Nucleus accumbens (tissue), 56 donors: ENCODE measurements at regions not wholly inside any gene's neighbourhood (a gene's known extent, or its start where the extent isn't known, plus 50 kb on each side); places are given as distances from the start of the nearest gene placed in this dataset.
A peak's percentile ranks its signal among the peaks of the same experiment; 100 is the strongest.
"Not testable (repeated sequence)": the region's sequence is repeated elsewhere in the genome, so short reads cannot be mapped to it uniquely, and the experiment has no call there.

Experiments
- DNase-seq, 56 donors: peaks; one replicate each; lab custom pipeline; 2025; lab: John Stamatoyannopoulos, UW

DNA sequence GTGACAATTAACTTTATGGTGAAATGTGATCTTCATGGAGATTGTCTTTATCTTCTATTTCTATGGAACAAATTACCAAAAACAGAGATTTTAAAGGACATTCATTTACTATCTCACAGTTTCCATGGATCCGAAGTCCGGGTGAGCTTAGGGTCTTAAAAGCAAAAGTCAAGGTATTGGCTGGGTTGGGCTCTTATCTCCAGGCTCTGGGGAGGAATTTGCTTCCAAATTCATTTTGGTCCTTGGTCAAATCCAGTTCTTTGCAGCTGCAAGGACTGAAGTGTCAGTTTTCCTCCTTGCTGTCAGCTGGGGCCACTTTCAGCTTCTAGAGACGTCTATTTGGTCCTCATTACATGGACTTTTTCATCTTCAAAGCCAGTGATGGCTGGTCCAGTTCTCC is 395.8 kb upstream of the MAF start:
- DNase-seq, result no peak

DNA sequence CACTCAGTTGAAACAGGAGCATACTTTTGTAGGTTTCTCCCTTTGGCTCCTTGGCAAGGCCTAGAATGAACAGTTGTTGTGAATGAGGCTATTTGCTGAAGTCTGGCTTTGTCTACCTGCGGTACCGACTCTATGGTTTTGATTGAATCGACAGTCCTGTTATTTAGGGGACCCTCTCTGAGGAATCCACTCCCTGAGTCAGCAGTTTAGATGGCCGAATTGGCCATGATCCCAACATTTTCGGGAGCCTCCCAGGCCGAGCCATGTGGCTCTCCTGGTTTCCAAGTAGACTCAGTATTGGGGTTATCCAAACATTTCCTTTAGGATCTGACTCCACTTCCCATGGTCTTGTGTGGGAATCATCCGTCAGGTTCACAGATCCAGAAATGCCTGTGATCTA is 394.8 kb upstream of the MAF start:
- DNase-seq, result no peak

DNA sequence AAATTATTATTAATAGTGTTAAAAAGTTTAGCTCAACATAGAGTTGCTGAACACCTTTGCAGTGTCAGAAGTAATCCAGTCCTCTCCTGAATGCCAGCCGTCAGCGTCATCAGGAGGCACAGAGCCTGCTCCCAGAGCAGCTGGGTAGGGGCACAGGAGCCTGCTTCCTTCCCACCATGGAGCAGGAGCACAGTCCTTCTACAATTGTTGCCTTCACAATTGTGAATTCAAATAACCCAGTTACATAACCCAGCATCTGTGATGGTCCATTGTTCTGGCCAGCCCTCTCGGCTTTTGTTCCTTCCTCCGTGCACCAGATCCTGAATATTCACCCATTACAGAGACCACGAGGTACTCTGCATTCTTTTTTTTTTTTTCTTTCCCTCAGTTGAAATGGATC is 393.9 kb upstream of the MAF start:
- peak in 47 of 56 donors; percentile 2 to 79 (median 50) for DNase-seq

DNA sequence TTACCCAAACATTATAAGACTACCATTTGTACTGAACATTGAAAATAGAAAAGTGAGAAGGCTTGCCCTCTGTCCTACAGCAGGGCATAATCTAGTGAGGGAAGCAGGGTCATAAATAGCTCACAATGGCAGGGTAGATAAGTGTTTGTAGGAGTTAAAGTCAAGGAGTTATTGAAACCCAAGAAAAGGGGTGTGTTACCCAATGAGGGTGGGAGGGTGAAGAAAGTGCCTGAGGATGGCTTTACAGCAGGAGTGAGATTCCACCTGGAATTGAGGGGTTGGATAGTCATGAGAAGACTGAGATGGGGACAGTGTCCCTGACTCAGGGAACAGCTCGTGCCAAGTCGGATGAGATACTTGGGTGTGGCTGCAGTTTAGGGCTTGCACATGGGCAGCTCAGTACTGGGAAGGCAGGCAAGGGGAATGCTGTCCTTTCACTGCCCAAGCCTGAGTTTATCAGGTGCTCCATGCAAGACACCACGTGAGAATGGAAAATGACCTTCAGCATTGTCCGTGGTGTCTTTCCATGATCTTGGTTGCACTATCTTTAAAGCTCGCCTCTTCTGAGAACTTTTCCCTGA is 393.2 kb upstream of the MAF start:
- no peak for DNase-seq

DNA sequence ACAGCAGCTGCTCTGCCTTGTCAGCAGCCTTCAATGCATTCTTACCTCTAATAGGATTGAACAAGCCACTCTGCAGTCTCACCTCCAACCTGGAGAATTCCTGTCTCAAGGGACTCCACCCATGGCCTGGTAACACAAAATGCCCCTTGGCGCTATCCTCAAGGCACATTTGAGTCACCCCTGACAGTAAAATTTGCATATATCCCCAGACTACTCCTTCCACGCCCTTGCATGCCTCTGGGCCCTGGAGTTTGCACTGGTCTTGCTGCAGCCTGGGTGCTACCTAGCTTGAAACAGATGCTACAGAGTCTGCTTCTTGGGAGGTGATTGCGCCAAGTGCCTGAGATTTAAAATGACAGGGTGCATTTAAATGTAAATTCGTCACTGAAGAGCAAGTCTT is 391.4 kb upstream of the MAF start:
- DNase-seq, result no peak

DNA sequence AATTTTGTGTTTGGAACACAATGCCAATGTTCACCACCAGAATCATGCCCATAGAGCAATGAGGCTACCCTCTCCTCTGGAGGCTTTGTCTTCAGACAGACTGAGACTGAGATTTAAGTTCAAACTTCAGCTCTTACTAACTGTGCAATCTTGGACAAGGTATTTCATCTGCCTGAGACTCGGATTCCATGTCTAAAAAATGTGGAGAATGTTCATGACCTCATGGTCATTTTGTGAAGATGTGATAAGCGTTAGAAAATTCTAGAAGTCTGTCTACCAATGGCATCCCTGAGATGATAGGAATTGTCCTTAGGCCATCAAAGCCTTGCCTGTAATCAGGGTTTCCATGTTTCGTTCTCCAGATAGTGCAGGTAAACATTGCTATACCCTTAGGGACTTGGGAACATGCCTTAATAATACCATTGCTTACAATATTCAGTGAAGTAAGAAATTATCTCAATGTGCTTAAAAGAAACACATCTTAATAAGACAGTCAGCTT is 388.2 kb upstream of the MAF start:
- no peak for DNase-seq

DNA sequence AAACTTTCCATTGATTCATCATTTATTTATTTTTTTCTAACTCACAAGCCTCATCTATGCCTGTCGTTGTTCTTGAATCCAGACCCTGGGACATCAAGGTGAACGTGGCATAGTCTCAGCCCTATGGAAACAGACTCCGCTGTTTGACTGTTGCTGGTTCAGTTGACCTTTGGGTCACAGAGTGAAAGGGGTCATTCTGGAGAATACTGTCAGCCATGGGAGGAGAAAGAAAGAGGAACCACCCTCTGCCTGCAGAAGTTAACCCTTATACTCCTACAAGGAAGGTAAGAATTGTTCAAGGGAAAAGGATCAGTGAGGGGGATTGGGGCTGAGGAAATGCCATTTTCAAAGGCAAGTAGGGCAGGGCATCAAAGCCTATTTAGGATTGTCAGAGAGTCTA is 387.6 kb upstream of the MAF start:
- no peak for DNase-seq

DNA sequence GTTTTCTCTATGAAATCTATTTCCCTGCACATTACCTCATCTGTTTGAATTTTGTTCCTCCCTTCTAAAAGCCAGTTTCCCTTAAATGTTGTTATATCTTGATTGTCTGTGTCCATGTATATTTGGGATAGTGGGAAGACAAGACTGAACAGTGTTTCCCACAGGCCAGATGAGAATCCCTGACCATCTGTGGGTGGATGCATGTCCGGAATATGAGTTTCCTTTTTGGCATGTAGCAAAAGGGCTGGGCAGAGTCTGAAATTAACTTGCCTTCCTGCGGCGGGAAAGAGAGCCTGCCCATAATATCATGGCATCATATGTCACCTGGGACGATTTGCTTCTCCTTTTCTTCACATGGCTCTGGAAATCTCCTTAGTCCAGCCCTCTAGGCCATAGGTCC is 385.8 kb upstream of the MAF start:
- DNase-seq, result no peak

DNA sequence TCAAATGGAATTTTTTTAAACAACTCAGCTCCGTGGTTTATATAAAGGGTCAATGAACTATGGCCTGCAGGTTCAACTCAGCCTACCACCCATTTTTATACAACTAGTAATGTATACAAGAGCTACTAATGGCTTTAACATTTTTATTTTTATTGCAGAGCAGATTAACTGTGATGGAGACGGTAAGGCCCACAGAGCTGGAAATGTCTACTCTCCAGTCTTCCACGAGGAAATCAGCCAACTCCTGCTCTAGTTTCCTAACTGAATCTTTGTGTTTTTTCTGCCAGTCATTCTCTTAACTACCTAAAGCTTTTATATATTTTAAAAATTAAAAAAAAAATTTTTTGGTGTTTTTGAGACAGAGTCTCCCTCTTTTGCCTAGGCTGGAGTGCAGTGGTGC is 385.1 kb upstream of the MAF start:
- DNase-seq, result no peak

DNA sequence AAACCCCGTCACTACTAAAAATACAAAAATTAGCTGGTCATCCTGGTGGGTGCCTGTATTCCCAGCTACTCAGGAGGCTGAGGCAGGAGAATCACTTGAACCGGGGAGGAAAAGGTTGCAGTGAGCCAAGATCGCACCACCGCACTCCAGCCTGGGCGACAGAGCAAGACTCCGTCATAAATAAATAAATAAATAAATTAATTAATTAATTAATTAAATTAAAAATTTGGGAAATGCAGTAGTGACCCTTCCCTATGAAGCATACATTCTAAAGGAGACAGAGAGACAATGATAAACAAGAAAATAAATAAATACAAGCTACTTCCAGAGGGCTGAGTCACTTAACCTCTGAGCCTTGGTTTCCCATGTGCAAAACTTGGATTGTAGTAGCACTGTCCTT is 383.6 kb upstream of the MAF start:
- not testable (repeated sequence) for DNase-seq

DNA sequence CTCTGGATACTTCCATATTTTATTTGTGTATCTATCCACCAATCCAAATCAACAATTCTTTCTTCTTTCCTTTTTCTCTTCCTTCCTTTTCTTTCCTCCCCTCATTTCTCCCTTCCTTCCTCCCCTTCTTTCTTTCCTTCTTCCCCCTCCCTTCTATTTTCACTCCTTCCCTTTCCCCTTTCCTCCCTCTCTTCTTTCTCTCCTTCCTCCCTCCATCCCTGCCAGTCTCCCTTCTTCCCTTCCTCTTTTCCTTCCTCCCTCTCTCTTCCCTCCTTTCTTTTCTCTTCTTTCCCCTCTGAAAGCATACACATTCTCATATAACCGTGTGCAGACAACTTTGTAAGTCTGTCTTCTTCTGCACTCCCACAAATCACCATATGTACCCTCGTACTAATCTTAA is 382.3 kb upstream of the MAF start:
- DNase-seq, result no peak

DNA sequence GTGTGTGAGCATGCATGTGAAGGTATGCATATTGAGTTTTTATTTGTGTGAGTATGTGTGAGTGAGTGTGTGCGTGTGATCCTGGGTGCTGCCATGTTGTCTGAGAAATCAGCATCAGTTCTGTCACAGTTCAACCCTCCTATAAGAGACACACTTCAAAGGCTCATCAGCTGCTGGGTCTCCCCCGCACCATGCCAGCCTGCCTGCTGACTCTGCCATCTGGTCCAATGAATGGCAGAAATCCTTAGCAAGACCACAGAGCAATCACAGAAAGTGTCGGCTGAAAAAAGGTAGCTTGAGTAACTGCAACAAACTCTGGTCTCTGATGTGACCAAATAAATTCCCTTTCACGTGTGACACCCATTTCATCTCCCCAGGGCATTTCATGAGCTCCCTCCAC is 381.8 kb upstream of the MAF start:
- peak in 2 of 56 donors; percentile 1 for DNase-seq

DNA sequence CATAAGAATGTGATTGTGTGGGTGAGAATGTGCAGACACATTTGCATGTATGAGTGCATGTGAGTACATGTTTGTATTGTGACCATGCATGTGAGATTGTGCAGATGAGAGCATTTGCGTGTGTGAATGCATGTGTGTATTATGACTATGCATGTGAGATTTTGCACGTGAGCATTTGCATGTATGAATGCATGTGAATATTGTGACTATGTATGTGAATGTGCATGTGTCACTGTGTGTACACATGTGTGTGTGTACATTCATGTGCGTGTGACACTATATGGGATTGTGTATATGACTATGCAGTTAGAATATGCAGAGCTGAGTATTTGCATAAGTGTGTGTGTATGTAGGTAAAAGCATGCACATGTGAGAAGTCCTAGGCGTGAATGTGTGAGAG is 381.3 kb upstream of the MAF start:
- DNase-seq, result no peak

DNA sequence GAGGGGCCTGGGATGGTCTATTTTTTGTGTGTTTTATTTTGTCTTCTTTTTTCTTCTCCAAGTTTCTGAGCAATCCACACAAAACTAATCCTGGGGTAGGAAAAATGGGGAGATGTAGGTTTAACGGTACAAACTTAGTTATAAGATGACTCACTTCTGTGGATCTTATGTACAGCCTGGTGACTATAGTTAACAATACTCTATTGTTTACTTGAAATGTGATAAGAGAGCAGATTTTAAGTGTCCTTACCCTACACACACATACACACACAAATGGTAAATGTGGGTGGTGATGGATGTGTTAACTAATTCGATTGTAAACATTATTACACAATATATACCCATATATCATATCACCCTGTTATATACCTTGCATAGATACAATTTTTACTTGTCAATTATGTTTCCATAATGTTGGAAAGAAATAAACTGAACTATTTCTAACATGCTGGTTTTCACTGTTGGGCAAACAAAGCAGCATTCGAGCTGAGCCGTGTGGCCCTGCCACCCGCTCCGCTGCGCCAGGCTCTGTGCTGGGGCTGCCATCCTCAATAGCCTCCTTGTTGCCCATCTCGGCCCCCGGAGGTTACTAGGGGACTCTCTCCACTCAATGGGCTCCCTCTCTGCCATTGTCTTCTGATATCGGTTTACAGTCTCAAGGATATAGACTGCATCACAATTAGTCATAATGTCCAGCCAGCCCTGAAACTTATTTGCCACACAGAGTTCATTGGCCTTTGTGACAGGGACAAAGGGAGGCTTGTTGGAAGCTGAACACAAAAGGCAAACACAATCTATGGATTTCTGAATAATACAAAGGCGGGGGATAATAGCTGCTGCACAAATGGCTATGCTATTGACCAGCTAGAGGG is 380.3 kb upstream of the MAF start:
- peak in 53 of 56 donors; percentile 11 to 86 (median 66) for DNase-seq

DNA sequence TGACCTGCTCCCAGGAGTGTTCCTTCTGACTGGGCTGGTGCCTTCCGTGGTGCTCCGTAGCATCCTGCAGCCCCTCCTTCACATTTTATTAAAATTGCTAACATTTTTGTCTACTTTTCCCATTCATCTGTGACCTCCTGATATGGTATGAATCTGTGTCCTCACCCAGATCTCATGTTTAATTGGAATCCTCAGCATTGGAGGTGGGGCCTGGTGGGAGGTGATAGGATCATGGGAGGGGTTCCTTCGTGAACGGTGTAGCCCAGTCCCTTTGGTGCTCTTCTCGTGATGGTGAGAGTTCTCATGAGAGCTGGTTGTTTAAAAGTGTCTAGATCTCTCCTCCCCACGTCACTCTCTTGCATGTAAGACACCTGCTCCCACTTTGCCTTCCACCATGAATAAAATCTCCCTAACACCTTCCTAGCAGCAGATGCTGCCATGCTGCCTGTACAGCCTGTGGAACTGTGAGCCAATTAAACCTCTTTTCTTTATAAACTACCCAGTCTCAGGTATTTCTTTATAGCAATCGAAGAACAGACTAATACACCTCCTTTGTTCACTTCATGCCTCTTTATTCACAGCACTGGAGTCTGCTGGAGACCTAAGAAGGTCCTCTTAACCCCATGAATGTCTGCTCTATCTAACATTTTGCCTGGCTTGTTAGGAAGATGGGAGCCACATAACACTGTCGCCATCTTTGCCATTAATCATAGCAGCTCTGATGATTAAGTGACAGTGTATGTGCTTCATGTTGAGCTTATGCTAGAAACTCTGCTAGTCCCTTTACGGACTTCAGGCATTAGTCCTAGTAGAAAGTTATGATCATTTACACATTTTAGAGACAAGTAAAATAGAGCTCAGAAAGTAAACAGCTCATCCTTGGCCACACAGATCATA is 377.7 kb upstream of the MAF start:
- no peak for DNase-seq

DNA sequence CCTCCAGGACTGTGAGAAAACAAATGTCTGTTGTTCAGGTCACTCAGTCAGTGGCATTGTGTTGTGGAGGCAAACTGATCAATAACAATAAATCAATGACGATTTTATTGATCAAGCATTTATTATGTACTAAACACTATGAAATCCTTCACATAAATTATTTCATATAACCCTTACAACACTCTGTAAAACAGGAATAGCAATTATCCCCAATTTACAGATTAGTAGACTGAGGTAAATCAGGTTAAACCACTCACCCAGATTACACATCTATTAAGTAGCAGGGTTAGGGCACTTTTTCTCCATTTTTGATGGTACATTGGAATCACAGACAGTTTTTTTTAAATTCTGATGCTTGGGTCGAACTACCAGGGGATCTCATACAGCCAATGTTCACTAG is 372.8 kb upstream of the MAF start:
- no peak for DNase-seq

DNA sequence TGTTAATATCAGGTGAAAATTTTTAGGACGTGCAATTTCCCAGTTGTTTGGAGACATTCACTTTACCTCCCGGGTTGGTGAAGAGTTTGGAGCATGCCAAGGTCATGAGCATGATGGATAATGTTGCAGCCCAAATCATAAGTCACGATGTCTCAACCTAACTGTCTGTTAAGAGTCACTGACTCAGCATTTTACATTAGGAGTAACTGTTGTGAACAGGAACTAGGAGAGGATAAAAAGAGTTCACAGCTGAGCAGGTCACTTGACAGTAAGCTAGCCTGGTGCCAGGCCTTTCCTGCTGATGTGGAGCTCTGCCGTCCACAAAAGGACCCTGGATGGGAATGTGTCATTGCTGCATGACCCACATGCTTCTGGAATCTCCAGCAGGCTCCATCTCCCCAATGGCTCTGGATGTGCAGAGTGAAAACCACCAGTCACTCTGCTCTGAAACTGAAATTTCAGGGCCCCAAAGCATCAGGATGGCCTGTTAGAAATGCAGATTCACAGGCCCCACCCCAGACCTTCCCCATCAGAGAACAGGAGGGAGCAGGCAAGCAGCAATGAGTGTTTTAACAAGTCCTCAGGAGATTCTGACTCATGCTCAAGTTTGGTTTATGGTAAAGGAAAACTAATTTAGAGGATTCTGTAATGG is 371.6 kb upstream of the MAF start:
- no peak for DNase-seq

DNA sequence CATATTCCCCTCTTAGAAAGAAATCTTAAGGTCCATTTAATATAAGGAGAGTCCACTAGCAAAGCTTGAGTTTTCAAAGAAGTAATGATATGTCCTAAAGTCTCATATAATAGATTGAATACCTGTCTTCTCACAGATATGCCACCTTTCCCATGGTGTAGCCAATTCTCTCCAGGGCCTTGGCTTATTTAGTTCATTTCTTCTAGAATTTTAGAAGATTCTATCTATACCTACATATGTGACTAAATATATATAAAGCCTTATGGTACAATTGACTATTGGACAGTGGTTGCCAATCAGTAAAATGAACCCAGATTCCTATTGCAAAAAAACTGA is 370.7 kb upstream of the MAF start:
- DNase-seq, result no peak

DNA sequence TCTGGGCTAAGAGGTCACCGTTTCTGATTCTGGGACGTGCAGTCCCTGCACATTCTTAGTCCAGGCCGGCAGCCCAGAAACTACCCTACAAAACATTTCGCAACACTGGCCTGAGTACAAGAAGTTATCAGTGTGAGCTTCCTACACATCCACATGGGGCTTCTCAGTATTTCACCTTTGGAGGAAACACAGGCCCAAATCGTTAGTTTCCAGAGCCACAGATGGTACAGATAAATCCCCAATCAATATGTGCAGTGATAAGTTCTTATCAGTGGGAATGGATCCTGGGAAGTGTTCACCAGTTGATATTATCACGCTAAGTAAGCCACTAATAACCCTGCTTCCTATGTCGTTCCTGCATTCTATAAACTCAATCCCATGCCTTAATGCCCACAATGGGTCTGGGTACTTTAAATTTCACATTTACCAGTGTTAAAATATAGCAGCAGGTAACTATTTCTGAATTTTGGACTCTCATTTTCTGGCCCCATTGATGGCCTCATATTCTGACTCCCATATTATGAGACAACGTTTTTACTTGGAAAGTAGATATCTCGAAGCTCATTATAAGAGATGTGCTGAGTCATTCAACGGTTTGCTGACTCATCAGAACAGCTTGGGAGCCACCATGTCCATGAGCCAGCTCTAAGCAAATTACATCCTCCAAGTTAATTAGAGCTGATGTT is 370.2 kb upstream of the MAF start:
- no peak for DNase-seq

DNA sequence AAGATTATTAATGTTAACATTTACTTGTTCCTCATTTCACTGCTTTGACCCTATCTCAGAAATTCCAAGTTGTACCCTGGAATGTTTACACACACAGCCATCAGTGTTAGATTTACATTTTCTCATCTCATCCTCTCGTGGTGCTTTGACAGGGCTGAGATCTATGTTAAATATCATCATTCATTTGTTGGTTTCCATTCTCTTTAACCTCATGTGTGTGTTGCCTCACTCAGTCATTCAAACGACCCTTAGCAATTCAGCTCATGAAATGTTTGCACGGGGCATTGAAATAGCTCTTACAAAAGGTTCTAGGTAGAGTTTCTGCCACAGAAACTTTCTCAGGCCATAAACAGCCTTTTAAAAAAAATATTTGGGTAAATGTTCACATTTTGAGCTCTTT is 369.6 kb upstream of the MAF start:
- DNase-seq, result no peak
